Spinal cord (tissue), 9 donors: ENCODE measurements at regions not wholly inside any gene's neighbourhood (a gene's known extent, or its start where the extent isn't known, plus 50 kb on each side); places are given as distances from the start of the nearest gene placed in this dataset.
A peak's percentile ranks its signal among the peaks of the same experiment; 100 is the strongest.

Source experiments
- DNase-seq, 6 donors: peaks; one replicate each; pipeline versions ENCODE4 v3.0.0 to v3.0.0-alpha.2; 2013 to 2015; ENCODE audit warnings: low spot score in 6 of 6, low read depth in 4 of 6
- H3K27ac ChIP-seq: one replicate; pipeline ENCODE4 v1.5.1; 2013; ENCODE audit warnings: low read depth, low read length, control low read depth
- H3K27me3 ChIP-seq: one replicate; pipeline ENCODE4 v1.6.1; 2013; ENCODE audit warnings: low read length; ENCODE audit not compliant: control insufficient read depth, insufficient read depth
- H3K36me3 ChIP-seq: one replicate; pipeline ENCODE4 v1.6.1; 2013; ENCODE audit warnings: low read length; ENCODE audit not compliant: control insufficient read depth, insufficient read depth
- H3K4me1 ChIP-seq: one replicate; pipeline ENCODE4 v1.6.1; 2013; ENCODE audit warnings: low read length; ENCODE audit not compliant: control insufficient read depth, insufficient read depth
- H3K4me3 ChIP-seq: one replicate; pipeline ENCODE4 v1.5.1; 2013; ENCODE audit warnings: low read depth, low read length, control low read depth
- H3K9me3 ChIP-seq: one replicate; pipeline ENCODE4 v1.6.1; 2013; ENCODE audit warnings: low read length; ENCODE audit not compliant: control insufficient read depth, insufficient read depth
- WGBS: methylation state at CpG from one replicate; pipeline ENCODE4 v1.1.5; 2013; ENCODE audit warnings: missing lambda C conversion rate; ENCODE audit not compliant: insufficient coverage; 5-methylcytosine and 5-hydroxymethylcytosine counted together
- donor health status: healthy.

- DNase-seq, result no peak
- H3K9me3 ChIP-seq, result no peaks in the 10 kb centered on the region
- H3K4me1 ChIP-seq, result peaks cover 11% of the 10 kb centered on the region
- H3K27ac ChIP-seq, result no peak overlapping the region
- no peaks in the 10 kb centered on the region for H3K36me3 ChIP-seq
- H3K27me3 ChIP-seq, result peaks cover 26% of the 10 kb centered on the region
- WGBS, result 91% methylated on average over 1 of the region's 1 CpG
- H3K4me3 ChIP-seq, result no peak overlapping the region
Measured at GRCh38 chr14:101463566-101464171, 97.6 kb upstream of the DIO3 start.

DNA sequence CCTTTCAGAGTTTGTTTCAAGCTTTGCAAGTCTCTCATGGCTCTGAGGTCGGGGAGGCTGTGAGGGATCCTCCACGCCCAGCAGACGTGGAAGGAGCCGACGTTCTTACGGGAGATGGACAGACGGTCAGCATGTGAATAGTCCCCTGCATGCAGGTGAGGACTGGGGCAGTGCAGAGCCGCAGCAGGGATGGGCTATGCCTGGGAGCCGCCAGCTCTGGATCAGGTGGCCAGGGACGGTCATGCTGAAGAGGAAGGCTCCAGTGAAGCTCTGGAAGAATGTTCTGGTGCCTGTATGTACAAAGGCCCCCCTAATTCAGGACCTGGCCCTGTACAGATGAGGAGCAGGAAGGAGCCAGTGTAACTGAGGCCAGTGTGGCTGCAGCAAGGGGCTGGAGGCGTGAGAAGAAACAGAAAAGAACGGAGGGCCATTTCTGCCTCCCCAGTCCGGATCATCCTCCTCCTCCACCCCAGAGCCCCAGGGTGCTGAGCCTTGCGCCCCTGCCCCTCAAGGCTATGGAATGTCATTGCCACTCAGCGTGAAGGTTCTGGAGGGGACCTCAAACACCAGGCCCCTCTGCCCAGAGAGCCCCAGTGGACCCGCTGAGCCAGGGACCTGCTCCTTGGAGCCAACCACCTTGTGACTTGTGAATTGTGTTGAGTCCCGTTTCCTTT is 96.8 kb upstream of the DIO3 start:
- Histone ChIP-seq H3K36me3 (no peaks in the 10 kb centered on the region), H3K27ac (no peak overlapping the region), H3K4me1 (peaks cover 8% of the 10 kb centered on the region), H3K4me3 (no peak overlapping the region), H3K9me3 (no peaks in the 10 kb centered on the region), H3K27me3 (peaks cover 18% of the 10 kb centered on the region)
- WGBS, result 87% methylated on average over 16 of the region's 17 CpGs
- no peak for DNase-seq

DNA sequence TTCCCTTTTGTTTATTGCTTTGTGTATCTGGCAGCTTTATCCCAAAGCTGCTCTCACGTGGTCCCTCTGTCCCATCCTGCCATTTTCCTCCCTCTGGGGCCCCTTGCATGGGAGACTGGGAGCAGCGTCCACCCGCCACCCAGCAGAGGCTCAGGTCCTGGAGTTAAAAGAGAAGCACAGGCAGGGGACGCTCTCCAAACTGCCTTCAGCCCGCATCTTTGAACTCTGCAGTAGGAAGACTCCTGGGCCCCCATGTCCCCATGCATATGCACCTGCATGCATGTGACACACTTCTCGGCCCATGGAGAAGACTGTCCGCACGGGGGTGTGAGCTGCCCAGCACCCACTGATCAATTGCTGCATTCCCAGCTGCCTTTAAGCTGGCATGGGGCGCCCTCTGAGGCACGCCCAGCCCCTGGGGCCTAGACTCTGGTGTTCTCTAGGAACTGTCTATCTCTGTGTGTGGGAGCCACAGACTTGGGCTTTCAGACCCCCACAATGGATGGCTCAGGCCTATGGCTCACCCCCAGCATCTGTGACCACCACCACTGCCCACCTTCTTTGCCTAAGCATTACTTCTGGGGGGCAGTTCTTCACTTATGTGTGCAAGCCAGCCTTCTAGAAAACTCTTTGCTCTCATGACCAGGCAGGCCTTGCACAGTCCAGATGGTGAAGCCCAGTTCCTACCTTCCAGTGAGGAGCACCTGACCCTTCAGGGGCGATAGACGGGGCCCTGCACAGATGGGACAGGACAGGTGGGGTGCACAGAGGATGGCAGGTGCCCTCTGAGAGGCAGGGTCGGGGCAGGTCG is 96.1 kb upstream of the DIO3 start:
- Histone ChIP-seq H3K9me3 (no peaks in the 10 kb centered on the region), H3K27me3 (peaks cover 13% of the 10 kb centered on the region), H3K36me3 (no peaks in the 10 kb centered on the region), H3K27ac (no peak overlapping the region), H3K4me3 (no peak overlapping the region), H3K4me1 (peaks cover 13% of the 10 kb centered on the region)
- WGBS, result 83% methylated on average over 14 of the region's 14 CpGs
- DNase-seq, result no peak

DNA sequence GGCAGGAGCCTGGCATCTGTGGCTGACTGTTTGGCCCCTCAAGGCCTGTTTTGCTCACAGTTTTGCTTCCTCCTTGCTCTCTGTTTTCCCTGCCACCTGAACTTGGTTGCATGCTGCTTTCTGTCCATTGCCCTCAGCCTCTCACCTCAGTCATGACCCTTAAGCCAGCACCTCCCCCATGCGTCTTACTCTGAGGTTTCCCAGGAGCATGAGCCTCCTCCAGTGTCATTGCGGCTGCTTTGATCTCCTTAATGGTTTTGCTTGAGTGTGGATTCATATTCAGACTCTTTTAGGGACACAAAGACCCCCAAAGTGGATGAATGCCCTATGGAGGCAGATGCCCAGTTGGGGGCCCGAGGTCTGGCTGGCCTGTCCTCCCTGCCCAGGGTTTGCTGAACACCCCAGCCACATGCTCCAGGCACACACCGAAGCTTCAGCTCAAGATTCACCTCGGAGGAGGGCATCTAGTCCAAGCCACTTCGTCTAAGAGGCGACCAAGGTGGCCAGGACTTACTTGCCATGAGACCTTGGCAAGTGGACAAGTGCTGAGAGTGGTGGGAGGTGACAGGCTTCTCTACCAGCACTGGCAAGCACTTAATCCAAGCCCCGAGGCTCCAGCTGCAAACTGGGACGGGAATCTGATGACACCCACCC is 95.4 kb upstream of the DIO3 start:
- 85% methylated on average over 7 of the region's 9 CpGs for WGBS
- H3K4me3 ChIP-seq, result no peak overlapping the region
- H3K27me3 ChIP-seq, result peaks cover 6% of the 10 kb centered on the region
- H3K27ac ChIP-seq, result no peak overlapping the region
- H3K9me3 ChIP-seq, result no peaks in the 10 kb centered on the region
- H3K4me1 ChIP-seq, result peaks cover 13% of the 10 kb centered on the region
- DNase-seq, result no peak
- H3K36me3 ChIP-seq, result no peaks in the 10 kb centered on the region

DNA sequence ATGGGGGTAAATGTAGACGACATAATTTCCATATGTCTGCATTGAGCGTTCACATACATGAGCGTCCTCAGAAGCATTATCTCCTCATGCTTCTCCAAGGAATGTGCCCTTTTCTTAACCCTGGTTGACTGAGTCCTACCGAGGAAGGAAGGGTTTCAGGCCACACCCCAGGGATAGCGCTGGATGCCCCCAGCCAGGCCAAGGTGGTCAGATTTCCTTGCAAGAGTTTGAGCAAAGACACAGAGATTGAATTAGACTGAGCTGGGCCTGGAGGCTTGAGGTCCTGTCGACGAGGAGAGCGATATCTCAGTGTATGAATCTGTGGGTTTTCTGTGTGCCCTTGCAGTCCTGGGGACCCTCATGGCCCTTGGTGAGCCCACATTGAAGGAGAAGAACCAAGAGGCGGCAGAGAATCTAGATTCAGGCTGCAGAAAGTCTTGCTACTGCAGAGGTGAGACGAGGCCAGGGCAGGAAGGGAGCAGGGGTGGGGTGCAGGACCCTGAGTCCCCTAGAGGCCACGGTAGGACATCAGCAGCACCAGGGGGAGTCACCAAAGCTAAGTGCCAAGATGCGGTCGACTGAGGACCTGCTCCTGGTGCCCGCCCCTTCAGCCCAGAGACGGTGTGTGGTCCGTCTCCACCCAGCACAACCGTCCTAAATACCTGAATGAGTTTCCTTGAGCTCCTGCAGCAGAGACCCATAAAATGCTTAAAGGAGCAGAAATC is 94.7 kb upstream of the DIO3 start:
- Histone ChIP-seq H3K9me3 (no peaks in the 10 kb centered on the region), H3K4me3 (no peak overlapping the region), H3K36me3 (no peaks in the 10 kb centered on the region), H3K4me1 (peaks cover 13% of the 10 kb centered on the region), H3K27ac (no peak overlapping the region), H3K27me3 (peaks cover 2% of the 10 kb centered on the region)
- DNase-seq, result no peak
- 92% methylated on average over 17 of the region's 17 CpGs for WGBS

- Histone ChIP-seq H3K9me3 (no peaks in the 10 kb centered on the region), H3K4me3 (no peak overlapping the region), H3K27me3 (no peaks in the 10 kb centered on the region), H3K4me1 (peaks cover 11% of the 10 kb centered on the region), H3K36me3 (no peaks in the 10 kb centered on the region), H3K27ac (no peak overlapping the region)
- 99% methylated on average over 11 of the region's 13 CpGs for WGBS
- DNase-seq, result no peak
Measured at GRCh38 chr14:101467181-101467926, 93.9 kb upstream of the DIO3 start.

- WGBS, result 56% methylated on average over 25 of the region's 25 CpGs
- Histone ChIP-seq H3K9me3 (no peaks in the 10 kb centered on the region), H3K27ac (no peak overlapping the region), H3K27me3 (no peaks in the 10 kb centered on the region), H3K4me1 (peaks cover 12% of the 10 kb centered on the region), H3K36me3 (no peaks in the 10 kb centered on the region), H3K4me3 (no peak overlapping the region)
- DNase-seq, result peak in 1 of 6 donors; percentile 14
Measured at GRCh38 chr14:101469382-101470247, 91.7 kb upstream of the DIO3 start.

- H3K36me3 ChIP-seq, result no peaks in the 10 kb centered on the region
- 86% methylated on average over 11 of the region's 12 CpGs for WGBS
- DNase-seq, result no peak
Measured at GRCh38 chr14:101470266-101470665, 91.0 kb upstream of the DIO3 start.

More at GRCh38 chr14:101470266-101470665, 91.0 kb upstream of the DIO3 start:
- Histone ChIP-seq H3K4me1 (peaks cover 17% of the 10 kb centered on the region), H3K9me3 (no peaks in the 10 kb centered on the region), H3K27ac (no peak overlapping the region), H3K4me3 (no peak overlapping the region), H3K27me3 (no peaks in the 10 kb centered on the region)
